Renal pelvis (tissue), 1 donor: ENCODE measurements at regions not wholly inside any gene's neighbourhood (a gene's known extent, or its start where the extent isn't known, plus 50 kb on each side); places are given as distances from the start of the nearest gene placed in this dataset.
"Not testable (repeated sequence)": the region's sequence is repeated elsewhere in the genome, so short reads cannot be mapped to it uniquely, and the experiment has no call there.

Experiments used
- DNase-seq: peaks from one replicate; pipeline ENCODE4 v3.0.0-alpha.2; 2013

GRCh38 chr11:109480251-109480650 is 58.3 kb downstream of the C11orf87 start:
- DNase-seq: no peak

GRCh38 chr11:109486129-109486528 is 64.1 kb downstream of the C11orf87 start:
- no peak for DNase-seq

GRCh38 chr11:109490953-109491635 is 69.1 kb downstream of the C11orf87 start:
- DNase-seq: no peak

GRCh38 chr11:109506115-109506514 is 84.1 kb downstream of the C11orf87 start:
- no peak for DNase-seq

DNA sequence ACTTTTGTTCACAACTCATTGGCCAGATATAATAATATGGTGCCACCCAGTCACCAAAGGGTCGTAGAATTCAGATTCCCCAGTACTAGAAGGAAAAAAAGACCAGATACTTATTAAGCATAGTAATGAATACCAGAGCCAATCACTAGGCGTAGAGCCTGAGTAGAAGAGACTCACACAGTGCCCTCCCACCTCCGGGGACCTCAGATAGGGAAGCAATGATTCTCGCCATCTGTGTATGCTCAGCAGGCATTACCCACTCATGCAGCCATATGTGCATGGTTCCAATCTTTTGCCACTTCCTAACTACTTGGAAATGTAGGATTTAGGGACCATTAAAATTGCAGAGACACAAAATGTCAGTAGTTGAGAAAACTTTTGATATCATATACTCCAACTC is 85.3 kb downstream of the C11orf87 start:
- DNase-seq: no peak

GRCh38 chr11:109507836-109508561 is 86.0 kb downstream of the C11orf87 start:
- DNase-seq: no peak

GRCh38 chr11:109508943-109509342 is 87.0 kb downstream of the C11orf87 start:
- no peak for DNase-seq

DNA sequence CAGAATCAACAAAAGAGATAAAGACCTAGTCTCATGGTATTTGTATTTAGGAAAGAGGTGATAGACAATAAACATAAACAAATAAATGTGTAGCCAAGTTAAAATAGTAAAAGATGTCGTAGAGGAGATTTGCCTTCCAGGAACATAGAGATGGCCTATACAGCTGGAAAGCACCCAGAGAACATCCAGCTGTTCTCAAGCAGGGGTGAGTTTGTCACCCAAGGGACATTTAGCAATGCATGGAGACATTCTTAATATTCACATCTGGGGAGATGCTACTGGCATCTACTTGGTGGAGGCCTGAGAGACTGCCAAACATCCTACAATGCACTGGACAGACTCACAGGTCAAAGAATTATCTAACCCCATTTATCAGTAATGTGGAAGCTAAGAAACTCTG is 88.3 kb downstream of the C11orf87 start:
- no peak for DNase-seq

- no peak for DNase-seq
Measured at GRCh38 chr11:109511598-109511997, 89.6 kb downstream of the C11orf87 start.

- no peak for DNase-seq
Measured at GRCh38 chr11:109512249-109512648, 90.3 kb downstream of the C11orf87 start.

DNA sequence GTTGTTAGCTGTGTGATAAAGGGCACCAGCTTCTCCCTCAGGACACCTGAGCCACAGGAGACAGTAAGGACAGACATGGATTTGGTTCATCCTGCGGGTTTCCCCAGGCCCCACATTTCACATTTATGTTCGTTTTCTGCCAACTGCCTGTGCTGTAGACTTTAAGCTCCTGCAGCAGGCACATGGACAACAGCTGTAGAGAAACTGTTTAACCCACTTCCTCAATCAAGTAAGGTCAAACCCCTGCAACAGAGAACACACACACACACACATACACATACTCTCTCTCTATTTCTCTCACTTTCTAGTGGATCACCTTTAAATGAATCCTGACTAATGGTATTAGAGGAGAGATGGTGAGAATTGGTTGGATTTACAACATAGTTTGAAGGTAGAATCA is 90.7 kb downstream of the C11orf87 start:
- no peak for DNase-seq

- no peak for DNase-seq
Measured at GRCh38 chr11:109514313-109515018, 92.5 kb downstream of the C11orf87 start.

- no peak for DNase-seq
Measured at GRCh38 chr11:109519253-109519652, 97.3 kb downstream of the C11orf87 start.

DNA sequence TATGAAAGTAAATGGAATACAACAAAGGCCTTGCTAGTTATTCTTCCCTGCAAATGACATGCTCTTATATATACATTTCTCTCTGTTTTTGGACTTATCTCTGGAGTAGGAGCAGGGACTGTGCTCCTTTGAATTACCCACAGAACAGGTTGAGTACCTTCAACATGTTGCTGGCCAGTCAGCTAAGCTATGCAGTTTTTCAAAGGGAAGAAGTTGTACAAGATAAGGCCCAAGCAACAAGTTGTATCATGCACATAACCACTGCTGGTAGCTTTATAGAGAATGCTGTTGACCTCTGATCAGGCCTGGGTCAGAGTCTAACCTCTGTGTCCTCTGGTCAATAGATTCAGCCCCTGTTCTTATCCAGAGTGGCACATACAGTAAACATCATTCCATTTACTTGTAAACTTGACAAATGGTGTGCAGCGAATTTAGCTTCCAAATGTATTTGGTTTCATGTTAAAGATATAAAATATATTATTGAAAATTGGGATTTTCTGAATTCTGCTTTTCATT is 99.6 kb downstream of the C11orf87 start:
- no peak for DNase-seq

- DNase-seq: no peak
Measured at GRCh38 chr11:109522116-109522755, 100.2 kb downstream of the C11orf87 start.

GRCh38 chr11:109525636-109526035 is 103.6 kb downstream of the C11orf87 start:
- not testable (repeated sequence) for DNase-seq

DNA sequence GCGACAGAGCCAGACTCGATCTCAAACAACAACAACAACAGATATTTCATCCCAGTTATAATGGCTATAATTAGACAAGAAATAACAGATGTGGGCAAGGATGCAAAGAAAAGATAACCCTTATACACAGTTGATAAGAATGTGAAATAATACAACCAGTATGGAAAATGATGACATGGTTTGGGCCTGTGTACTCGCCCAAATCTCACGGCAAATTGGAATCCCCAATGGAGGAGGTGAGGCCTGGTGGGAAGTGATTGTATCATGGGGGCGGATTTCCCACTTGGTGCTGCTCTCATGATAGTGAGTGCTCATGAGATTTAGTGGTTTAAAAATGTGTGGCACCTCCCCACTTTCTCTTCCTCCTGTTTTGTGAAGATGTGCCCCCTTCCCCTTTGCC is 104.1 kb downstream of the C11orf87 start:
- no peak for DNase-seq

DNA sequence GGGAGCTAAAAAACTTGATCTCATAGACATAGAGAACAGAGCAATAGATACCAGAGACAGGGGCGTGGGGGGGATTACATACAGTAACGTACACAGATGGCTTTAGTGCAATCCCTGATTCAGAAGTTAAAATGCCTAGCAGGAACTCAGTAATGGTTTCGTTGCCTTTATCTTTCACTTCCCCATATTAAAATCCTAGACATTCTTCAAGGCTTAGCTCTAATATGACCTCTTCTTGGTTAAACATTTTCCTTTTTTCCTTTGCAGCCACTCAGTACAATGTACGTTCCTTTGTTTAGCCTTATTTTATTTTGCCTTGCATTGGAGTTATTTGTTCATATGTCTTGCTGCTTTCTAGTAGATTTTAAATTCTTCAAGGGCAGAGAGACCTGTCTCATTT is 104.9 kb downstream of the C11orf87 start:
- no peak for DNase-seq

GRCh38 chr11:109527496-109527895 is 105.5 kb downstream of the C11orf87 start:
- no peak for DNase-seq

- no peak for DNase-seq
Measured at GRCh38 chr11:109547356-109548027, 125.5 kb downstream of the C11orf87 start.

DNA sequence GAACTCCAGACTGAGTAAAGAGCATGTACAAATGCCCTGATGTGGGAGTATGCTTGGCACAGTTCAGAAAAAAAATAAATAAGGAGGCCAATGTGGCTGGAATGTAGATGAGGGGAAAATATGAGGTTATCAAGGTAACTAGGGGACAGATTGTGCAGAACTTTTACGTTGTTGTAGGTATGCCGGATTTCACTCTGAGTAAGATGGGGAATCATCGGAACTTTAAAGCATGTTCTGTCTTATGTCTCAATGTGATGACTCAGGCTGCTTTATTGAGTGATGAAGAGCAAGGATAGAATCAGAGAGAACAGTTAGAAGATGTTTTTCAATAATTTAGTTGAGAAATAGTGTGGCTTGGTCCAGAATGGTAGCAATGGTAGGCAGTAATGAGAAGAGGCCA is 130.4 kb downstream of the C11orf87 start:
- no peak for DNase-seq

DNA sequence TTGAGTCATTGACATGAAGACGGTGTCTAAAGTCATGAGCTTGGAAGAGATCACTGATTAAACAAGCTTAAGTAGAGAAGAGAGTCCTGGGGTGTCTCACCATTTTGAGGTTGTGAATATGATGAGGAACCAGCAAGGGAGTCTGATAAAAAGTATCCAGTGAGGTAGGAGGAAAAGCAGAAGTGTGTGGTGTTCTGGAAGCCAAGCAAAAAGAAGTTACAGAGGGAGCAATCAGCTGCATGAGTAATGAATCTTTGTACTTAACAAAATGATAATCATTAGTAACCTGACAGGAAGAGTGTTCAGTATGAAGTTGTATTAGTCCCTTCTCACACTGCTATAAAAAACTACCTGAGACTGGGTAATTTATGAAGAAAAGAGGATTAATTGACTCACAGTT is 131.3 kb downstream of the C11orf87 start:
- no peak for DNase-seq
